ENCODE measurements at regions not wholly inside any gene's neighbourhood (a gene's known extent, or its start where the extent isn't known, plus 50 kb on each side); places are given as distances from the start of the nearest gene placed in this dataset.

- TF ChIP-seq CTCF (IDR thresholded peaks at IDR 0.05; ENCODE audit: insufficient read depth, low read length, missing control alignments): no peak
- DNase-seq (ENCODE audit: low read depth, low spot score): peak; percentile 31
- H3K4me3 ChIP-seq (ENCODE audit: low read depth, low read length): no peak overlapping the region
- ChIA-PET CTCF (no interaction called here), POLR2A (no interaction called here)
These were observed 1200.2 kb downstream of the LRFN5 start for GRCh38 chr14:42806909-42807315.

GRCh38 chr14:42804141-42804540 is 1197.5 kb downstream of the LRFN5 start:
- H3K4me3 ChIP-seq (ENCODE audit: low read depth, low read length): no peak overlapping the region
- TF ChIP-seq CTCF (IDR thresholded peaks at IDR 0.05; ENCODE audit: insufficient read depth, low read length, missing control alignments): no peak
- ChIA-PET CTCF (no interaction called here), POLR2A (no interaction called here)
- DNase-seq (ENCODE audit: low read depth, low spot score): no peak

GRCh38 chr14:42802346-42802745 is 1195.7 kb downstream of the LRFN5 start:
- CTCF ChIA-PET: no interaction called here
- no peak overlapping the region for H3K4me3 ChIP-seq (ENCODE audit: low read depth, low read length)
- no peak for DNase-seq (ENCODE audit: low read depth, low spot score)
- no peak for TF ChIP-seq CTCF (IDR thresholded peaks at IDR 0.05; ENCODE audit: insufficient read depth, low read length, missing control alignments)
- POLR2A ChIA-PET: no interaction called here

- CTCF ChIA-PET: no interaction called here
- no peak for DNase-seq (ENCODE audit: low read depth, low spot score)
- TF ChIP-seq CTCF (IDR thresholded peaks at IDR 0.05; ENCODE audit: insufficient read depth, low read length, missing control alignments): no peak
- POLR2A ChIA-PET: no interaction called here
- H3K4me3 ChIP-seq (ENCODE audit: low read depth, low read length): no peak overlapping the region
These were observed 1185.5 kb downstream of the LRFN5 start for GRCh38 chr14:42792166-42792565.

GRCh38 chr14:42782754-42783153 is 1176.1 kb downstream of the LRFN5 start:
- H3K4me3 ChIP-seq (ENCODE audit: low read depth, low read length): no peak overlapping the region
- POLR2A ChIA-PET: no interaction called here
- no peak for DNase-seq (ENCODE audit: low read depth, low spot score)
- TF ChIP-seq CTCF (IDR thresholded peaks at IDR 0.05; ENCODE audit: insufficient read depth, low read length, missing control alignments): no peak
- CTCF ChIA-PET: no interaction called here

- TF ChIP-seq CTCF (IDR thresholded peaks at IDR 0.05; ENCODE audit: insufficient read depth, low read length, missing control alignments): no peak
- ChIA-PET CTCF (no interaction called here), POLR2A (no interaction called here)
These were observed 1172.3 kb downstream of the LRFN5 start for GRCh38 chr14:42778984-42779383.

More at GRCh38 chr14:42778984-42779383, 1172.3 kb downstream of the LRFN5 start:
- no peak for DNase-seq (ENCODE audit: low read depth, low spot score)
- H3K4me3 ChIP-seq (ENCODE audit: low read depth, low read length): no peak overlapping the region
